ENCODE measurements at regions not wholly inside any gene's neighbourhood (a gene's known extent, or its start where the extent isn't known, plus 50 kb on each side); places are given as distances from the start of the nearest gene placed in this dataset.

- TF ChIP-seq POLR2A (IDR thresholded peaks at IDR 0.05) = no peak
- no peak for TF ChIP-seq CTCF (IDR thresholded peaks at IDR 0.05 in 8 of 11, conservative IDR thresholded peaks at IDR 0.05 in 3 of 11)
These were observed 261.2 kb downstream of the ASMT start for GRCh38 chrX:1876041-1876440.

All from spleen (tissue), 7 donors.